ENCODE measurements at regions not wholly inside any gene's neighbourhood (a gene's known extent, or its start where the extent isn't known, plus 50 kb on each side); places are given as distances from the start of the nearest gene placed in this dataset.
"Not testable (repeated sequence)": the region's sequence is repeated elsewhere in the genome, so short reads cannot be mapped to it uniquely, and the experiment has no call there.

- no peak overlapping the region for H3K4me3 ChIP-seq (replicated peaks in 1 of 2; ENCODE audit: low read depth in 2 of 2, low read length in 2 of 2)
- no peak for TF ChIP-seq CTCF (IDR thresholded peaks at IDR 0.05; ENCODE audit: low read depth, low read length)
- no peak for DNase-seq (ENCODE audit: low read depth in 2 of 2)
Observed at GRCh38 chrX:140229191-140229590, 263.9 kb upstream of the CXorf66 start.

GRCh38 chrX:140226037-140226436 is 260.7 kb upstream of the CXorf66 start:
- peak in 1 of 2 donors; percentile 1 for DNase-seq (ENCODE audit: low read depth in 2 of 2)
- H3K4me3 ChIP-seq (replicated peaks in 1 of 2; ENCODE audit: low read depth in 2 of 2, low read length in 2 of 2) = not testable (repeated sequence)

DNA sequence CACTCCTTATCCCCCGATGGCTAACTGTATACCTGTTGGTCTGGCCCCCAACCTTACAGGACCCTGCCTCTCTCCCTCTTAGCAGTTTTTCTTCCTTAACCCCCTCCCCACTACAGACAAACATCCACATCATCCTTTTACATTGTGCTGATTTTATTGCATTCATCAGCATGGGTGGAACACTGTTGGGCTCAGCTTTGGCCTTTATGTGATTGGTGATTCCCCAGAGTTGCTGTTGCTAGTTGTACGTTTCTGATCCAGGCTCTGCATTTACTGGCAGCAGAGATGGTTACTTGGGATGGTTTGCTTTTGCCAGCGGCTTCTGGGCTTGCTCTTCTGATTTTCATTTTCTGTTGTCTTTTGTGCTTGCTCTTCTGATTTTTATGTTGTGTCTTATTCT is 250.6 kb upstream of the CXorf66 start:
- H3K4me3 ChIP-seq (replicated peaks in 1 of 2; ENCODE audit: low read depth in 2 of 2, low read length in 2 of 2) = not testable (repeated sequence)

DNA sequence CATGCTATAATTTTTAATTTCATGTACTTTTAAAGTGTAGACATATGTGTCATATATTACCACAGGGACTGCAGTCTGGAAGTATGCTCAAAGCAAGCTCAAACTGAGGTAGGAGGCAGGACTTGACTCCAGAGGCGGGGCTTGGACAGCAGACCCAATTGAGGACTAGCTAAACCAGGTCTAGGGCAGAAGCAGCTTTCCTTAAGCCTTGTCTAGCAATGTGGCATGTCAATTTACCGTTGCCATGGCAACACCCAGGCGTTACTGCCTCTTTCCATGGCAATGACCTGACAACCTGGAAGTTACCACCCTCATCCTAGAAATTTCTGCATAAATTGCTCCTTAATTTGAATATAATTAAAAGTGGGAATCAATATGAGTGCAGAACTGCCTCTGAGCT is 249.2 kb upstream of the CXorf66 start:
- DNase-seq (ENCODE audit: low read depth in 2 of 2); H3K4me3 ChIP-seq (replicated peaks in 1 of 2; ENCODE audit: low read depth in 2 of 2, low read length in 2 of 2): not testable (repeated sequence)

More for the DNA sequence above, 250.6 kb upstream of the CXorf66 start:
- DNase-seq (ENCODE audit: low read depth in 2 of 2) = not testable (repeated sequence)

DNA sequence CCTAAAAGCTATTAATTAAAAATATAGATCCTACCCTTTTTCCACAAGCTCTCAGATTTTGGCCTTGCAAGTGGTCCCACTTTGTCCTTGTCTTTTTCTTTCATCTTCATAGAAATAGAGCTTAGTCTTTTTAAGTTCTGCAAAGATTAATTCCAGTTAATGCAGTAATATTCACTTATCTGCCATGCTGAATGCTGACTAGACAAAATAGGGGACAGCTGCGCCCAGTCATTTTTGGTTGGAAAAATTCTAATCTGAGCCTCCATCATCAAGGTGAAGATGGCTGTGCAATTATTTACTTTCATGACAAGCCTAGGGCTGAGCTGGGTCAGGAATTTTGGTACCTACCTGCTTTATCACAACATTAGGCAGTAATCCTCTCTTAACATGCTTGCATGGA is 241.3 kb upstream of the CXorf66 start:
- no peak overlapping the region for H3K4me3 ChIP-seq (replicated peaks in 1 of 2; ENCODE audit: low read depth in 2 of 2, low read length in 2 of 2)
- no peak for TF ChIP-seq CTCF (IDR thresholded peaks at IDR 0.05; ENCODE audit: low read depth, low read length)

DNA sequence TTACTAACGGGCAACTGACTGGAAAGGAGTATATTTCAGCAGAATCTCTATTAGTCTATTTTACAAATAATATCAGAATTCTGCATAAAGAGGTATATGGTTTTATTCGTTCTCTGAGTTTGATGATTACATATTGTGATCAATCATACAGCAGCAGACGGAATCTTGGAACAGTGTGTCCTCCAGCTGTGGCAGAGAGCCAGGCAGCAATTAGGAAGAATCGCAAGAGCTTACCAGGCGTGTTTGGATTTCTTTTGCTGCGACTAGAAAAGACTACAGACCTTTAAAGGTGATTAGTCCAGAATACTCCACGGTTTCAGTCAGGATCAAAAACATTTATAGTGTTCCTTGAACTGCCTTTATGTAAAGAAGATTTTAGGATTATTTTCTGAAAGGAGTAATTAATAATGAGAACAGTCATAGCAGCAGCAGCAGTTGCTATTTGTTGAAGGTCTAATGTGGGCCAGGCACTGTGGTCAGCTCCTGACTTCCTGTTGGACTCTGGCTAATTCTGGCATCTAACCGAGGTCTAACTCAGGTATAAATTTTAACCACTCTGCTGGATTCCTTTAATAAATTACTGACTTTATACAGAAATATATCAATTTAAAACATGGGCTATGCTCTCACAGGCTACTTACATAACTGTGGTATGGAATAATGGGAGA is 225.3 kb upstream of the CXorf66 start:
- DNase-seq (ENCODE audit: low read depth in 2 of 2) = peak in 1 of 2 donors; percentile 7
- TF ChIP-seq CTCF (IDR thresholded peaks at IDR 0.05; ENCODE audit: low read depth, low read length) = no peak
- no peak overlapping the region for H3K4me3 ChIP-seq (replicated peaks in 1 of 2; ENCODE audit: low read depth in 2 of 2, low read length in 2 of 2)

More for the DNA sequence above, 241.3 kb upstream of the CXorf66 start:
- no peak for DNase-seq (ENCODE audit: low read depth in 2 of 2)

GRCh38 chrX:140180585-140180984 is 215.3 kb upstream of the CXorf66 start:
- no peak overlapping the region for H3K4me3 ChIP-seq (replicated peaks in 1 of 2; ENCODE audit: low read depth in 2 of 2, low read length in 2 of 2)
- DNase-seq (ENCODE audit: low read depth in 2 of 2) = peak; percentile 41 to 59
- no peak for TF ChIP-seq CTCF (IDR thresholded peaks at IDR 0.05; ENCODE audit: low read depth, low read length)

- TF ChIP-seq CTCF (IDR thresholded peaks at IDR 0.05; ENCODE audit: low read depth, low read length) = no peak
- no peak for DNase-seq (ENCODE audit: low read depth in 2 of 2)
- no peak overlapping the region for H3K4me3 ChIP-seq (replicated peaks in 1 of 2; ENCODE audit: low read depth in 2 of 2, low read length in 2 of 2)
Observed at GRCh38 chrX:140177821-140178220, 212.5 kb upstream of the CXorf66 start.
